A673 (cell line): ENCODE measurements at regions not wholly inside any gene's neighbourhood (a gene's known extent, or its start where the extent isn't known, plus 50 kb on each side); places are given as distances from the start of the nearest gene placed in this dataset.

Source experiments
- BruUV-seq: library from RNA; stranded (reverse); fragments of 400-500 nt; replicated peaks from 2 replicates; lab custom pipeline; 2021; lab: Mats Ljungman, UMichigan
- CTCF ChIA-PET: fragments of 300-600 bp; sonication (Branson Sonifier 250); formaldehyde crosslinking; loops from one replicate; lab custom pipeline; 2022; ENCODE audit warnings: antibody characterized with exemption; lab: Charles Lee
- POLR2A ChIA-PET: fragments of 300-600 bp; sonication (Branson Sonifier 250); formaldehyde crosslinking; loops from one replicate; lab custom pipeline; 2022; ENCODE audit warnings: antibody characterized with exemption; ENCODE audit not compliant: low non-redundant PET; lab: Charles Lee
- DNase-seq: peaks from one replicate; pipeline ENCODE4 v3.0.0-alpha.2; 2015; ENCODE audit warnings: low spot score
- H3K27ac ChIP-seq: fragments of 200-600 bp; sonication (generic); 2 replicates; pipeline ENCODE4 v1.5.1; 2016; ENCODE audit warnings: mixed run types, low read depth, mild to moderate bottlenecking, mixed read lengths, antibody characterized with exemption, low read length; ENCODE audit not compliant: poor library complexity, severe bottlenecking
- H3K27me3 ChIP-seq: fragments of 200-600 bp; sonication (generic); replicated peaks from 2 replicates; pipeline ENCODE4 v1.6.1; 2017; ENCODE audit warnings: mixed run types, low read depth, mild to moderate bottlenecking, mixed read lengths, antibody characterized with exemption, low read length; ENCODE audit not compliant: insufficient read depth, poor library complexity
- H3K36me3 ChIP-seq: fragments of 200-600 bp; sonication (generic); 2 replicates; pipeline ENCODE4 v1.6.1; 2016; ENCODE audit warnings: mixed run types, mild to moderate bottlenecking, mixed read lengths, antibody characterized with exemption, low read length; ENCODE audit not compliant: insufficient read depth, poor library complexity, severe bottlenecking
- H3K4me1 ChIP-seq: fragments of 200-600 bp; sonication (generic); 2 replicates; pipeline ENCODE4 v1.6.1; 2017; ENCODE audit warnings: mixed run types, mild to moderate bottlenecking, mixed read lengths, antibody characterized with exemption, low read length; ENCODE audit not compliant: insufficient read depth, poor library complexity, severe bottlenecking
- H3K4me3 ChIP-seq: fragments of 200-600 bp; sonication (generic); 2 replicates; pipeline ENCODE4 v1.5.1; 2016; ENCODE audit warnings: low read depth, mixed run types, mild to moderate bottlenecking, mixed read lengths, low read length; ENCODE audit not compliant: poor library complexity, severe bottlenecking
- H3K9me3 ChIP-seq: fragments of 200-600 bp; sonication (generic); 2 replicates; pipeline ENCODE4 v1.6.1; 2016; ENCODE audit warnings: mixed run types, low read depth, mild to moderate bottlenecking, mixed read lengths, antibody characterized with exemption, low read length; ENCODE audit not compliant: poor library complexity, severe bottlenecking
- EZH2 ChIP-seq: fragments of 200-600 bp; sonication (generic); IDR thresholded peaks from 2 replicates; pipeline ENCODE4 v1.6.1; 2017; ENCODE audit warnings: borderline replicate concordance, low read depth, mild to moderate bottlenecking, mixed read lengths, antibody characterized with exemption, low read length; ENCODE audit not compliant: poor library complexity, severe bottlenecking
- intact Hi-C: fragments of 100-400 bp; cut with micrococcal nuclease; formaldehyde crosslinking; loops from one replicate; pipeline ENCODE4 v1.10.0; 2022; ENCODE audit not compliant: unreplicated experiment
- TF ChIP-seq, protein P1 (sequence below): fragments of 300-800, 200-600 bp; sonication (generic); conservative IDR thresholded peaks from 2 replicates; pipeline ENCODE4 v1.5.1; 2017; ENCODE audit warnings: low read depth, mild to moderate bottlenecking, antibody characterized with exemption, low read length, moderate library complexity, mixed read lengths

DNA sequence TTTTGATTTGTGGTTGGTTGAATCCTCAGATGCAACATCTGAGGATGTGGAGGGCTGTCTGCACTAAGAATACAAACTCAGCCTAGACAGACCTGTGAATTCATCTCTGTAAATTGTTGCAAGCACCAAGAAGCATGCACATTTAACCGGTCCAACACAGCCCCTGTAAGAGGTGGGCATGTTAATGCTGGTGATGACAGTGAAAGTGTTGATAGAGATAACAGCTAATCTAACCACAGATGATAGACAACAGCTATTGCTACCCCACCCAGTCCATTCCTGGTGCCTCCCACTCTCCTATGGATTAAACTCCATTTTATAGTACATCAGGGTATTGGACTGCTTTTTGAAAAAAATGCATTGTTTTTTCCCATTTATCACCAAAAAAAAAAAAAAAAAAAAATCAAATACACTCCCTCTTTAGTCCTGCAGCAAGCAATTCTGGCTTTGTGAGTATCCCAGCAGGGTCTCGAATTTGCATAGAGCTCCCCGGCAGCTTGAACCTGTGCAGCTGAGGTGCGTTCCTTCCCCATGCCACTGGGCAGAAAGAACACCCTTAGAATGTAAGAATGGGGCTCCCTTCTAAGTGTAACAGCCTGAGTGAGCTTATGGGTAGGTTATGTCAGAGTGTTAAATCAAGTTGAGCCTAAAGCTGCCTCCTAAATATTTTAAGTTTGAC lies 270.9 kb upstream of the JARID2 start:
- BruUV-seq, result no TSS peak
- DNase-seq, result no peak
- no peak for TF ChIP-seq EZH2
- TF ChIP-seq, protein P1, sequence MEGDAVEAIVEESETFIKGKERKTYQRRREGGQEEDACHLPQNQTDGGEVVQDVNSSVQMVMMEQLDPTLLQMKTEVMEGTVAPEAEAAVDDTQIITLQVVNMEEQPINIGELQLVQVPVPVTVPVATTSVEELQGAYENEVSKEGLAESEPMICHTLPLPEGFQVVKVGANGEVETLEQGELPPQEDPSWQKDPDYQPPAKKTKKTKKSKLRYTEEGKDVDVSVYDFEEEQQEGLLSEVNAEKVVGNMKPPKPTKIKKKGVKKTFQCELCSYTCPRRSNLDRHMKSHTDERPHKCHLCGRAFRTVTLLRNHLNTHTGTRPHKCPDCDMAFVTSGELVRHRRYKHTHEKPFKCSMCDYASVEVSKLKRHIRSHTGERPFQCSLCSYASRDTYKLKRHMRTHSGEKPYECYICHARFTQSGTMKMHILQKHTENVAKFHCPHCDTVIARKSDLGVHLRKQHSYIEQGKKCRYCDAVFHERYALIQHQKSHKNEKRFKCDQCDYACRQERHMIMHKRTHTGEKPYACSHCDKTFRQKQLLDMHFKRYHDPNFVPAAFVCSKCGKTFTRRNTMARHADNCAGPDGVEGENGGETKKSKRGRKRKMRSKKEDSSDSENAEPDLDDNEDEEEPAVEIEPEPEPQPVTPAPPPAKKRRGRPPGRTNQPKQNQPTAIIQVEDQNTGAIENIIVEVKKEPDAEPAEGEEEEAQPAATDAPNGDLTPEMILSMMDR, result no peak
- Histone ChIP-seq H3K27ac (peak overlapping the region; percentile 17), H3K36me3 (no peaks in the 10 kb centered on the region), H3K27me3 (no peaks in the 10 kb centered on the region), H3K4me1 (peaks cover 10% of the 10 kb centered on the region), H3K9me3 (no peaks in the 10 kb centered on the region), H3K4me3 (no peak overlapping the region)
- intact Hi-C loops, result no loop called here
- ChIA-PET POLR2A (no interaction called here), CTCF (no interaction called here)

DNA sequence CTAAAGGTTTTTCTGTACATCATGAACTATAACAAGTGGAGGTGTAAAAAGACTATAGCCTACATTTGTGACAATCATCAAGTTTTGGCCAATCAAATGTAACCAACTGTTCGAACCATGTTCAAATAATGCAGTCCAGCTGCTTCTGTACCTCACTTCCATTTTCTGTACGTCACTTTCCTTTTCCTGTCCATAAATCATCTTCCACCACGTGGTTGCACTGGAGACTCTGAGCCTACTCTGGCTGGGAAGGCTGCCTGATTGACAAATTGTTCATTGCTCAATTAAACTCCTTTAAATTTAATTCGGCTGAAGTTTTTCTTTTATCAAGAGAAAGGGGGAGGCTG lies 270.4 kb upstream of the JARID2 start:
- peak overlapping the region; percentile 17 for H3K27ac ChIP-seq
- no TSS peak for BruUV-seq
- intact Hi-C loops, result no loop called here
- no peak overlapping the region for H3K4me3 ChIP-seq
- DNase-seq, result peak; percentile 75
- no peaks in the 10 kb centered on the region for H3K36me3 ChIP-seq
- peaks cover 10% of the 10 kb centered on the region for H3K4me1 ChIP-seq
- POLR2A ChIA-PET, result no interaction called here
- TF ChIP-seq EZH2, result no peak
- TF ChIP-seq, protein P1, result no peak
- H3K27me3 ChIP-seq, result no peaks in the 10 kb centered on the region
- no peaks in the 10 kb centered on the region for H3K9me3 ChIP-seq
- CTCF ChIA-PET, result no interaction called here

DNA sequence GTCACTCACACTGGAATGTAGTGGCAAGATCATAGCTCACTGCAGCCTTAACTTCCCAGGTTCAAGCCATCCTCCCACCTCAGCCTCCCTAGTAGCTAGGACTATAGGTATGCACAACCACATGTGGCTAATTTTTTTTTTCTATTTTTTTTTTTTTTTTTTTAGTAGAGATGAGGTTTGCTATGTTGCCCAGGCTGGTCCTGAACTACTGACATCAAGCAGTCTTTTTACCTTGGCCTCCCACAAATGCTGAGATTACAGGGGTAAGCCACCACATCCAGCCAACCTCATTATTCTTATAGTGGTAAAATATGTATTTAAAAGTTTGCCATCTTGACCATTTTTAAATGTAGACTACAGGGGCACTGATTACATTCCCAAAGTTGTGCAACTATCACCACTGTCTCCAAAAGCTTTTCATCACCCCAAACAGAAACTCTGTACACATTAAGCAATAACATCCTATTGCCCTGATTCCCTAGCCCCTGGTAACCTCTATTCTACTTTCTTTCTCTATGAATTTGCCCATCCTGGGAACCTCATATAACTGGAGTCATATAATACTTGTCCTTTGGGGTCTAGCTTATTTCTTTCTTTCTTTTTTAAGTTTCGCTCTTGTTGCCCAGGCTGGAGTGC lies 268.0 kb upstream of the JARID2 start:
- TF ChIP-seq EZH2, result no peak
- TF ChIP-seq, protein P1, result no peak
- no TSS peak for BruUV-seq
- Histone ChIP-seq H3K4me1 (peaks cover 10% of the 10 kb centered on the region), H3K27me3 (no peaks in the 10 kb centered on the region), H3K36me3 (no peaks in the 10 kb centered on the region), H3K9me3 (no peaks in the 10 kb centered on the region), H3K4me3 (no peak overlapping the region), H3K27ac (no peak overlapping the region)
- ChIA-PET CTCF (no interaction called here), POLR2A (no interaction called here)
- intact Hi-C loops, result no loop called here
- no peak for DNase-seq
